ENCODE measurements at regions not wholly inside any gene's neighbourhood (a gene's known extent, or its start where the extent isn't known, plus 50 kb on each side); places are given as distances from the start of the nearest gene placed in this dataset.

DNA sequence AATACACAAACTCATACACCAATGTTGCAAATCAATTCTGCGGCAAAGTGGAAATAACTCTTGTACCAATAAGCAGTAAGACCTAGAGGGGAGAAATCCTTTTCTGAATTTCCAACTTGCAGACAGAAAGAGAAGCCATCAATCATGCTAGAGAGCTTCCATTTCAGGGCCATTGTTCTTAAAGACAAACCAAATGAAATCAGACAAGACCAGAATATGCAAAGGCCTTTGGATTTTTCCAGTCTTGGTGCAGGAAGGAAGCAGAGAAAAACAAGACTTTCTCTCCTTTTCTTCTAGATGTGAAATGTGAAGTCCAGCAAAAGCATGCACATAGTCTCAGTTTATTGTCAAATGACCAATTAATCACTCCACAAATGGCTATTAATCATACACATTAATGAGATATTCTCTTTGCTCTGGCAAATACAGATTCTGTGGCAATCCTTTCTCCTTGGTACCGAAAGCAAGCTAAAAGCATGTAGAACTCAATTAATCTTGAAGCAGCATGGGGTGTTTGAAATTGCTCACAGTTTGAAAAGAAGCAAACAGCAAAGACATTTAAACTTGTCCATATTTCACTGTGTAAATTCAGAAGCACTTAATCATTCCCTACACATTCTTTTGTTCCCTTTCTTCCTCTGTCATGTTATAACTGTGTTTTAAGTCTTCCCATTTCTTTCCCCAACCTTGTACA, 466.1 kb downstream of the GPAT3 start:
- no peak overlapping the region for H3K4me3 ChIP-seq (ENCODE audit: control insufficient read depth, low read depth, low read length)
- TF ChIP-seq, protein P1, sequence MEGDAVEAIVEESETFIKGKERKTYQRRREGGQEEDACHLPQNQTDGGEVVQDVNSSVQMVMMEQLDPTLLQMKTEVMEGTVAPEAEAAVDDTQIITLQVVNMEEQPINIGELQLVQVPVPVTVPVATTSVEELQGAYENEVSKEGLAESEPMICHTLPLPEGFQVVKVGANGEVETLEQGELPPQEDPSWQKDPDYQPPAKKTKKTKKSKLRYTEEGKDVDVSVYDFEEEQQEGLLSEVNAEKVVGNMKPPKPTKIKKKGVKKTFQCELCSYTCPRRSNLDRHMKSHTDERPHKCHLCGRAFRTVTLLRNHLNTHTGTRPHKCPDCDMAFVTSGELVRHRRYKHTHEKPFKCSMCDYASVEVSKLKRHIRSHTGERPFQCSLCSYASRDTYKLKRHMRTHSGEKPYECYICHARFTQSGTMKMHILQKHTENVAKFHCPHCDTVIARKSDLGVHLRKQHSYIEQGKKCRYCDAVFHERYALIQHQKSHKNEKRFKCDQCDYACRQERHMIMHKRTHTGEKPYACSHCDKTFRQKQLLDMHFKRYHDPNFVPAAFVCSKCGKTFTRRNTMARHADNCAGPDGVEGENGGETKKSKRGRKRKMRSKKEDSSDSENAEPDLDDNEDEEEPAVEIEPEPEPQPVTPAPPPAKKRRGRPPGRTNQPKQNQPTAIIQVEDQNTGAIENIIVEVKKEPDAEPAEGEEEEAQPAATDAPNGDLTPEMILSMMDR (IDR thresholded peaks at IDR 0.05; ENCODE audit: control insufficient read depth, insufficient read depth, low read depth, low read length, missing control alignments): no peak
- DNase-seq (ENCODE audit: low read depth): no peak

DNA sequence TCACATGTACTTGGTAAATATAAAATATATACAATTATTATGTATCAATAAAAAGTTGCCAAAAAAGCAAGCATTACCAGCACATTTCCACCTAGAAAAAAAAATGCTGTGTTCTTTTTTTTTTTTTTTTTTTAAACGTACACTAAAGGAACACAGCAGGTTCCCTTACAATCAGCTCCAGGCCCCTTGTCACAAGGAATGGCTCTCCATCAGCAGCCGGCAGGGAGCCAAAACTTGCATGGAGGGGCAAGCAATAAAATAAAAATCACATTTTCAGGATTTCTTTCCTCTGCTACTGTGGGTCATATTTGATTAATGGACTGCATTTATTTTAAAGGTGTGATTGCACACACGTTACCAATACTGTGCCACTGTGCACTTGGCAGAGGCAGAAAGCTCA, 460.3 kb downstream of the GPAT3 start:
- TF ChIP-seq, protein P1 (IDR thresholded peaks at IDR 0.05; ENCODE audit: control insufficient read depth, insufficient read depth, low read depth, low read length, missing control alignments): no peak
- no peak for DNase-seq (ENCODE audit: low read depth)
- no peak overlapping the region for H3K4me3 ChIP-seq (ENCODE audit: control insufficient read depth, low read depth, low read length)

DNA sequence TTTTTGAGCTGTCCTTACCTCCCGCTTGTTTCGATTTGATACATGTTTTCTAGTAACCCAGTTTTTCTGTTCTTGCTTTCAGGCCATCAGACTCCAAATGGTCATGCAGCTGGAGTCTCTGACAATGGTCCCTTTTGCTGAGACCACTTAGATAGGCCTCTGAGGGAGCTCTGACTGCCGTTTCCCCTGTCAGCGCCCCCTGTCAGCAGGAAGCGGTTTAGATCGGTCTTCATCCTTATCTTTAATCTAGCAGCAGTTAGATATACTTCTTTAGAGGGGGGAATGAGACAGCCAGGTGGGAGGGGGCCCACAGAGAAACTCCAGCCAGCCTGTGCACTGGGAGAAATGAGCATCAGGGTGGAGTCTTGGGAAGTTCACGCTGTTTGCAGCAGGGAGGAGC, 457.9 kb downstream of the GPAT3 start:
- no peak for DNase-seq (ENCODE audit: low read depth)
- no peak overlapping the region for H3K4me3 ChIP-seq (ENCODE audit: control insufficient read depth, low read depth, low read length)
- TF ChIP-seq, protein P1 (IDR thresholded peaks at IDR 0.05; ENCODE audit: control insufficient read depth, insufficient read depth, low read depth, low read length, missing control alignments): peak; percentile 17

DNA sequence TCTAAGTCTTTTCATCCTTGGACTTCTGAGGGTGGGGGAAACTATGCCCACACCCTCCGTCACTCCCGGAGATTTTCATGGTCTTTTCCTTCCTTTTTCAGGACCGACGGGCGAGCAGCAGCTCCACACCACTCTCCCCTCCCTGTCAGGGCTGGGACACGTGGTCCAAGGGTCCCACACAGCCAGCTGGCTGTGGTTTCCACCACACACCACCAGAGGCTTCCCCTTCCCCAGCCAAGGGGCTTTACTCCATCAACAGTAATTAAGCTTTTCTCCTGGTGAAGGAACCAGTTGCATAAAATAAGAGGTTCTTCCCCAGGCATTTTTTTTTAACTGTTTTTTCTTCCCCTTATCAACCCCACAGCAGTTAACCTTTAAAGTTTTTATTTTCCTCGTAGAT, 453.9 kb downstream of the GPAT3 start:
- H3K4me3 ChIP-seq (ENCODE audit: control insufficient read depth, low read depth, low read length): no peak overlapping the region
- TF ChIP-seq, protein P1 (IDR thresholded peaks at IDR 0.05; ENCODE audit: control insufficient read depth, insufficient read depth, low read depth, low read length, missing control alignments): no peak
- DNase-seq (ENCODE audit: low read depth): no peak

DNA sequence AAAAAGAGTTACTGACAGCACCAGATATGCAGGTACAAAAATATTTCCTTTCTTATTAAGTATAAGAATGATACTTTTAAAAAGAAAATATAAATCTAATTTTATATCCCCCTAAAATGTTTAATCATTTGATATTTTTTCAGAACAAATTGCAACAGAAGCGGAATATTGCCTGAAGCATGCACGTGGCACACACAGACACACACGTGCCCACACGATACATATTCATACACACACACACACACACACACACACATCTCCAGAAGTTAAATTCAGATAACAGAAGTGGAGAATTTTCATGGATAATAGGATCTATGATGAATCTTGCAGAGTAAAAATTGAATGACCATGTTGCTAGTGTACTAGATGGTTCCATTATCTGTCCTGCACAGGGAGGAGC, 445.2 kb downstream of the GPAT3 start:
- TF ChIP-seq, protein P1 (IDR thresholded peaks at IDR 0.05; ENCODE audit: control insufficient read depth, insufficient read depth, low read depth, low read length, missing control alignments): no peak
- DNase-seq (ENCODE audit: low read depth): no peak
- no peak overlapping the region for H3K4me3 ChIP-seq (ENCODE audit: control insufficient read depth, low read depth, low read length)

DNA sequence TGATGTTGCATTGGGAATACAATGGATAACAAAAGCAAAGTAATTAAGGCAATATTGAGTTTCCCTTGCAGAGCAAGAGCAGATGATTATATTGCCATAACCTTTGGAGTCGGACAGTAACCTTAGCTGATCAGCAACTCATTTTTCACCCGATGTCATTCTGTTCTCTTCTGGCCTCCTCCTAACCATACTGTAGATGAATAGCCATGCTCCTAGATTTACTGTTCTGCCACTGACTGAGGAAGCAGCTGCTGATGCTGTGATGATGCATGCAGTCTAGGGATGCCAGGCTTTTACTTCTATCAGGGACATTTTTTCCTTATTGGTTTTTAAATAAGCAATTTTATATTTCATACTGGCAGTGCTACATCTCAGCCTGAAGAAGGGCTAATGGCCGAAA, 443.9 kb downstream of the GPAT3 start:
- no peak overlapping the region for H3K4me3 ChIP-seq (ENCODE audit: control insufficient read depth, low read depth, low read length)
- TF ChIP-seq, protein P1 (IDR thresholded peaks at IDR 0.05; ENCODE audit: control insufficient read depth, insufficient read depth, low read depth, low read length, missing control alignments): no peak
- DNase-seq (ENCODE audit: low read depth): no peak

All from AG09309 (cell line).